ENCODE measurements at regions not wholly inside any gene's neighbourhood (a gene's known extent, or its start where the extent isn't known, plus 50 kb on each side); places are given as distances from the start of the nearest gene placed in this dataset.

- ChIA-PET POLR2A (no interaction called here), CTCF (ENCODE audit: low intra/inter-chr PET ratio) (no interaction called here)
- no peaks in the 10 kb centered on the region for H3K79me2 ChIP-seq (ENCODE audit: control insufficient read depth, insufficient read depth, low read length)
- H3K27me3 ChIP-seq (ENCODE audit: control insufficient read depth in 2 of 2, insufficient read depth in 2 of 2, low read length in 2 of 2): no peaks in the 10 kb centered on the region
- in situ Hi-C loops (cut with MboI) (no loop called here), intact Hi-C loops (cut with micrococcal nuclease) (no loop called here)
- no peak overlapping the region for H3K4me2 ChIP-seq (ENCODE audit: insufficient read depth, low read length)
- no peaks in the 10 kb centered on the region for H3K9me1 ChIP-seq (ENCODE audit: control insufficient read depth, insufficient read depth, low read length)
- no peaks in the 10 kb centered on the region for H3K9me3 ChIP-seq (replicated peaks; ENCODE audit: control insufficient read depth, insufficient read depth, low read depth, low read length)
- no peak for DNase-seq (ENCODE audit: extremely low read depth in 1 of 4, low spot score in 3 of 4)
- no peak overlapping the region for H3K4me3 ChIP-seq
- no peaks in the 10 kb centered on the region for H3K4me1 ChIP-seq (replicated peaks in 1 of 2; ENCODE audit: control insufficient read depth in 2 of 2, insufficient read depth in 2 of 2, low read length in 2 of 2)
- H4K20me1 ChIP-seq (replicated peaks; ENCODE audit: control insufficient read depth, insufficient read depth, low read length): no peaks in the 10 kb centered on the region
- ATAC-seq: no peak
- H3K27ac ChIP-seq (ENCODE audit: extremely low read depth, low read depth, low read length): no peak overlapping the region
- no peaks in the 10 kb centered on the region for H3K36me3 ChIP-seq (ENCODE audit: control insufficient read depth, insufficient read depth, low read length)
- no peak overlapping the region for H2AFZ ChIP-seq (ENCODE audit: low read depth, low read length)
- WGBS (ENCODE audit: insufficient coverage, low coverage, missing lambda C conversion rate): 0% methylated on average over 2 of the region's 2 CpGs
- FAIRE-seq: no peak
- no TSS peak for BruUV-seq (replicated peaks)
- no peak overlapping the region for H3K9ac ChIP-seq (ENCODE audit: insufficient read depth in 1 of 2, low read depth in 2 of 2, low read length in 2 of 2)
- TF ChIP-seq MAFF (IDR thresholded peaks at IDR 0.05; ENCODE audit: low read length): 0 out of 2 replicates have a peak, but pooled peaks have one; percentile 30
- no peak for TF ChIP-seq BRCA1 (IDR thresholded peaks at IDR 0.05)
- TF ChIP-seq BRCA1 (CRISPR knock-in tag; IDR thresholded peaks at IDR 0.05): no peak
- TF ChIP-seq, protein P1, sequence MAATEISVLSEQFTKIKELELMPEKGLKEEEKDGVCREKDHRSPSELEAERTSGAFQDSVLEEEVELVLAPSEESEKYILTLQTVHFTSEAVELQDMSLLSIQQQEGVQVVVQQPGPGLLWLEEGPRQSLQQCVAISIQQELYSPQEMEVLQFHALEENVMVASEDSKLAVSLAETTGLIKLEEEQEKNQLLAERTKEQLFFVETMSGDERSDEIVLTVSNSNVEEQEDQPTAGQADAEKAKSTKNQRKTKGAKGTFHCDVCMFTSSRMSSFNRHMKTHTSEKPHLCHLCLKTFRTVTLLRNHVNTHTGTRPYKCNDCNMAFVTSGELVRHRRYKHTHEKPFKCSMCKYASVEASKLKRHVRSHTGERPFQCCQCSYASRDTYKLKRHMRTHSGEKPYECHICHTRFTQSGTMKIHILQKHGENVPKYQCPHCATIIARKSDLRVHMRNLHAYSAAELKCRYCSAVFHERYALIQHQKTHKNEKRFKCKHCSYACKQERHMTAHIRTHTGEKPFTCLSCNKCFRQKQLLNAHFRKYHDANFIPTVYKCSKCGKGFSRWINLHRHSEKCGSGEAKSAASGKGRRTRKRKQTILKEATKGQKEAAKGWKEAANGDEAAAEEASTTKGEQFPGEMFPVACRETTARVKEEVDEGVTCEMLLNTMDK (IDR thresholded peaks at IDR 0.05; ENCODE audit: borderline replicate concordance, insufficient read depth, low read depth, low read length, poor library complexity, severe bottlenecking): no peak
- TF ChIP-seq BHLHE40 (IDR thresholded peaks at IDR 0.05; ENCODE audit: low read length): no peak
- TF ChIP-seq E2F3 (CRISPR knock-in tag; IDR thresholded peaks at IDR 0.05): no peak
- TF ChIP-seq ZNF175 (CRISPR knock-in tag; IDR thresholded peaks at IDR 0.05; ENCODE audit: low read depth): no peak
- TF ChIP-seq ZNF75A (CRISPR knock-in tag; IDR thresholded peaks at IDR 0.05): no peak
- peak; percentile 62; the same call in 1 of the 2 replicates for TF ChIP-seq ZNF316 (IDR thresholded peaks at IDR 0.05)
- no peak for TF ChIP-seq EP400 (IDR thresholded peaks at IDR 0.05)
- no peak for TF ChIP-seq ZBTB7A (IDR thresholded peaks at IDR 0.05; ENCODE audit: borderline replicate concordance, control insufficient read depth, low read depth, low read length)
- peak; percentile 59 for TF ChIP-seq MAFK (IDR thresholded peaks at IDR 0.05; ENCODE audit: low read length)
- no peak for TF ChIP-seq RBM15 (IDR thresholded peaks at IDR 0.05; ENCODE audit: insufficient read depth, low read length)
- TF ChIP-seq ELF2 (CRISPR knock-in tag; IDR thresholded peaks at IDR 0.05): no peak
- TF ChIP-seq TAF15 (IDR thresholded peaks at IDR 0.05; ENCODE audit: low read depth, low read length): no peak
- TF ChIP-seq ZNF431 (CRISPR knock-in tag; IDR thresholded peaks at IDR 0.05): no peak
- TF ChIP-seq ASH1L (IDR thresholded peaks at IDR 0.05; ENCODE audit: borderline replicate concordance, low read depth, partially characterized antibody): no peak
- TF ChIP-seq FOXA3 (CRISPR knock-in tag; conservative IDR thresholded peaks at IDR 0.05 in 1 of 2, IDR thresholded peaks at IDR 0.05 in 1 of 2): no peak
- TF ChIP-seq SETDB1 (IDR thresholded peaks at IDR 0.05; ENCODE audit: low read length): no peak
- TF ChIP-seq, protein P2, sequence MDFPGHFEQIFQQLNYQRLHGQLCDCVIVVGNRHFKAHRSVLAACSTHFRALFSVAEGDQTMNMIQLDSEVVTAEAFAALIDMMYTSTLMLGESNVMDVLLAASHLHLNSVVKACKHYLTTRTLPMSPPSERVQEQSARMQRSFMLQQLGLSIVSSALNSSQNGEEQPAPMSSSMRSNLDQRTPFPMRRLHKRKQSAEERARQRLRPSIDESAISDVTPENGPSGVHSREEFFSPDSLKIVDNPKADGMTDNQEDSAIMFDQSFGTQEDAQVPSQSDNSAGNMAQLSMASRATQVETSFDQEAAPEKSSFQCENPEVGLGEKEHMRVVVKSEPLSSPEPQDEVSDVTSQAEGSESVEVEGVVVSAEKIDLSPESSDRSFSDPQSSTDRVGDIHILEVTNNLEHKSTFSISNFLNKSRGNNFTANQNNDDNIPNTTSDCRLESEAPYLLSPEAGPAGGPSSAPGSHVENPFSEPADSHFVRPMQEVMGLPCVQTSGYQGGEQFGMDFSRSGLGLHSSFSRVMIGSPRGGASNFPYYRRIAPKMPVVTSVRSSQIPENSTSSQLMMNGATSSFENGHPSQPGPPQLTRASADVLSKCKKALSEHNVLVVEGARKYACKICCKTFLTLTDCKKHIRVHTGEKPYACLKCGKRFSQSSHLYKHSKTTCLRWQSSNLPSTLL (IDR thresholded peaks at IDR 0.05): no peak
- TF ChIP-seq PTRF (tag; IDR thresholded peaks at IDR 0.05): no peak
- no peak for TF ChIP-seq RFX5 (IDR thresholded peaks at IDR 0.05; ENCODE audit: low read depth, low read length)
- no peak for TF ChIP-seq ZSCAN32 (CRISPR knock-in tag; IDR thresholded peaks at IDR 0.05)
- peak; percentile 38; the same call in 1 of the 2 replicates for TF ChIP-seq C11orf30 (IDR thresholded peaks at IDR 0.05; ENCODE audit: low read depth)
Measured at GRCh38 chrX:137882960-137883359, 317.0 kb downstream of the ZIC3 start.

Data from K562 (cell line).